Ramos (cell line): ENCODE measurements at regions not wholly inside any gene's neighbourhood (a gene's known extent, or its start where the extent isn't known, plus 50 kb on each side); places are given as distances from the start of the nearest gene placed in this dataset.

ENCODE experiments used
- in situ Hi-C: fragments of 300-500 bp; cut with MboI; formaldehyde crosslinking; loops from one replicate; pipeline ENCODE4 v1.14.3; 2022; ENCODE audit warnings: low sequenced_read_pairs; ENCODE audit not compliant: unreplicated experiment

- in situ Hi-C loops, result loop anchor here (10.0 kb wide), 1 partner anchor 104 kb away; no protein-coding TSS in a partner anchor
These were observed 214.9 kb upstream of the BTG1 start for GRCh38 chr12:92360543-92360942.

GRCh38 chr12:92359581-92360209 is 214.0 kb upstream of the BTG1 start:
- in situ Hi-C loops, result loop anchor here (10.0 kb wide), 1 partner anchor 105 kb away; no protein-coding TSS in a partner anchor

GRCh38 chr12:92357584-92358261 is 212.1 kb upstream of the BTG1 start:
- in situ Hi-C loops, result no loop called here

- in situ Hi-C loops, result no loop called here
These were observed 210.8 kb upstream of the BTG1 start for GRCh38 chr12:92356425-92356824.

GRCh38 chr12:92349635-92350034 is 204.0 kb upstream of the BTG1 start:
- in situ Hi-C loops, result no loop called here

- in situ Hi-C loops, result no loop called here
These were observed 196.9 kb upstream of the BTG1 start for GRCh38 chr12:92342574-92342973.

GRCh38 chr12:92341065-92341668 is 195.5 kb upstream of the BTG1 start:
- in situ Hi-C loops, result no loop called here

GRCh38 chr12:92340441-92341064 is 194.9 kb upstream of the BTG1 start:
- in situ Hi-C loops, result no loop called here

- in situ Hi-C loops, result no loop called here
These were observed 194.4 kb upstream of the BTG1 start for GRCh38 chr12:92340003-92340402.

- in situ Hi-C loops, result no loop called here
These were observed 193.7 kb upstream of the BTG1 start for GRCh38 chr12:92339198-92339821.

- in situ Hi-C loops, result no loop called here
These were observed 193.0 kb upstream of the BTG1 start for GRCh38 chr12:92338671-92339070.

GRCh38 chr12:92338102-92338501 is 192.5 kb upstream of the BTG1 start:
- in situ Hi-C loops, result no loop called here

GRCh38 chr12:92337128-92337527 is 191.5 kb upstream of the BTG1 start:
- in situ Hi-C loops, result no loop called here

- in situ Hi-C loops, result no loop called here
These were observed 191.0 kb upstream of the BTG1 start for GRCh38 chr12:92336641-92337040.

GRCh38 chr12:92335831-92336230 is 190.2 kb upstream of the BTG1 start:
- in situ Hi-C loops, result no loop called here

GRCh38 chr12:92334552-92334951 is 188.9 kb upstream of the BTG1 start:
- in situ Hi-C loops, result no loop called here

- in situ Hi-C loops, result no loop called here
These were observed 186.9 kb upstream of the BTG1 start for GRCh38 chr12:92332552-92332951.

GRCh38 chr12:92331383-92331782 is 185.7 kb upstream of the BTG1 start:
- in situ Hi-C loops, result no loop called here

- in situ Hi-C loops, result no loop called here
These were observed 185.0 kb upstream of the BTG1 start for GRCh38 chr12:92330654-92331053.

GRCh38 chr12:92326877-92327276 is 181.2 kb upstream of the BTG1 start:
- in situ Hi-C loops, result no loop called here
